Stomach (tissue), 4 donors: ENCODE measurements at regions not wholly inside any gene's neighbourhood (a gene's known extent, or its start where the extent isn't known, plus 50 kb on each side); places are given as distances from the start of the nearest gene placed in this dataset.

Experiments used
- EP300 ChIP-seq: sonication (generic); formaldehyde crosslinking; IDR thresholded peaks from one replicate; pipeline ENCODE4 v1.6.1; 2017; ENCODE audit warnings: antibody characterized with exemption
- POLR2A ChIP-seq, 4 donors: fragments of 450-650 bp; IDR thresholded peaks; one replicate each; pipeline ENCODE4 v1.6.1; 2016; ENCODE audit warnings: antibody characterized with exemption in 4 of 4, control low read depth in 2 of 4, mild to moderate bottlenecking in 1 of 4, moderate library complexity in 1 of 4
- POLR2AphosphoS5 ChIP-seq, 3 donors: sonication (generic); formaldehyde crosslinking; IDR thresholded peaks; one replicate each; pipeline ENCODE4 v1.6.1; 2016; ENCODE audit warnings: antibody characterized with exemption in 3 of 3
- TF ChIP-seq, protein P1 (sequence below), 7 experiments: fragments of 450-650 bp in 4 of 7; fragments of 200-600 bp in 3 of 7; sonication (generic) in 3 of 7; IDR thresholded peaks; one replicate each; pipeline ENCODE4 v1.5.1; 2016 to 2019; ENCODE audit warnings: antibody characterized with exemption in 7 of 7, control low read depth in 2 of 7, mild to moderate bottlenecking in 1 of 7

DNA sequence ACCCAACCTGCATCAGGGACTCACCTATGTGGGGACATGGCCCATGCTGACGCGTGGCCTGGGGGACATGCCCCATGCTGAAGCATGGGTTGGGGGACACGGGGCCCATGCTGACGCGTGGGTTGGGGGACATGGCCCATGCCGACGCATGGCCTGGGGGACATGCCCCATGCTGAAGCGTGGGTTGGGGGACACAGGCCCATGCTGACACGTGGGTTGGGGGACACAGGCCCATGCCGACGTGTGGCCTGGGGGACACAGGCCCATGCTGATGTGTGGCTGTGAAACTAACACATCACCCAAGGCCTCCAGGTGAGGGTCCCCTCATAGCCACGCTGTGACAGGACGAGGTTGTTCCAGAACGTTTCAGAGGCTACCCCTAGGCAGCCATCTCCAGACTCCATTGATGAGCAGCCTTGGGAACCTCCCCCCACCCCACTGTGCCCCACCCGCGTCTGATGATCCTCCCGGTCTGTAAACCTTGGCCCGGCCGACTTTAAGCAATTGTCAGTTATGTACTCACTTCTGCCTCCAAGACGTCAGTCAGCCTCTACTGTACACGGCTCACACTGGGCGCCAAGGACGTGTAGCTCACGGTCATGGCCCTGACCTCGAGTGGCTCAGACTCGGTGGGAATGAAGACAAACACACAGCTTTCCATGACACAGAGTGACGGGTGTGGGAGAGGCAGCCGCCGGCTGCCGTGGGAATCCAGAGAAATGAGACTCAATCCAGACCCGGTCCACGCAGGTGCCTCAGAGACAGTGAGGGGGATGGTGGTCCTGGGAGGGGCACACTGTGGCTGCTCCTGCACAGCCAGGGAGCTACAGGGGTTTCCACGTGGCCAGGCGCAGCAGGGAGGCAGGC is 50.2 kb upstream of the SLC66A3 start:
- TF ChIP-seq, protein P1, sequence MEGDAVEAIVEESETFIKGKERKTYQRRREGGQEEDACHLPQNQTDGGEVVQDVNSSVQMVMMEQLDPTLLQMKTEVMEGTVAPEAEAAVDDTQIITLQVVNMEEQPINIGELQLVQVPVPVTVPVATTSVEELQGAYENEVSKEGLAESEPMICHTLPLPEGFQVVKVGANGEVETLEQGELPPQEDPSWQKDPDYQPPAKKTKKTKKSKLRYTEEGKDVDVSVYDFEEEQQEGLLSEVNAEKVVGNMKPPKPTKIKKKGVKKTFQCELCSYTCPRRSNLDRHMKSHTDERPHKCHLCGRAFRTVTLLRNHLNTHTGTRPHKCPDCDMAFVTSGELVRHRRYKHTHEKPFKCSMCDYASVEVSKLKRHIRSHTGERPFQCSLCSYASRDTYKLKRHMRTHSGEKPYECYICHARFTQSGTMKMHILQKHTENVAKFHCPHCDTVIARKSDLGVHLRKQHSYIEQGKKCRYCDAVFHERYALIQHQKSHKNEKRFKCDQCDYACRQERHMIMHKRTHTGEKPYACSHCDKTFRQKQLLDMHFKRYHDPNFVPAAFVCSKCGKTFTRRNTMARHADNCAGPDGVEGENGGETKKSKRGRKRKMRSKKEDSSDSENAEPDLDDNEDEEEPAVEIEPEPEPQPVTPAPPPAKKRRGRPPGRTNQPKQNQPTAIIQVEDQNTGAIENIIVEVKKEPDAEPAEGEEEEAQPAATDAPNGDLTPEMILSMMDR (IDR thresholded peaks at IDR 0.05), result no peak
- no peak for TF ChIP-seq POLR2A (IDR thresholded peaks at IDR 0.05)
- TF ChIP-seq EP300, result no peak
- TF ChIP-seq POLR2AphosphoS5 (IDR thresholded peaks at IDR 0.05), result no peak
